Breast epithelium (tissue), 3 donors: ENCODE measurements at regions not wholly inside any gene's neighbourhood (a gene's known extent, or its start where the extent isn't known, plus 50 kb on each side); places are given as distances from the start of the nearest gene placed in this dataset.

ENCODE experiments used
- CTCF ChIP-seq, 3 donors: fragments of 450-650 bp; IDR thresholded peaks; one replicate each; pipeline ENCODE4 v1.5.1; 2016 to 2017; ENCODE audit warnings: antibody characterized with exemption in 3 of 3, mild to moderate bottlenecking in 3 of 3, moderate library complexity in 3 of 3
- POLR2A ChIP-seq: fragments of 450-650 bp; IDR thresholded peaks from one replicate; pipeline ENCODE4 v1.6.1; 2016; ENCODE audit warnings: antibody characterized with exemption, mild to moderate bottlenecking, moderate library complexity
- POLR2AphosphoS5 ChIP-seq, 3 donors: sonication (generic); formaldehyde crosslinking; IDR thresholded peaks; one replicate each; pipeline ENCODE4 v1.6.1; 2017; ENCODE audit warnings: antibody characterized with exemption in 3 of 3

GRCh38 chr5:25334350-25334749, 689.6 kb upstream of the CDH10 start:
- TF ChIP-seq CTCF (IDR thresholded peaks at IDR 0.05) (no peak), POLR2A (no peak), POLR2AphosphoS5 (IDR thresholded peaks at IDR 0.05) (no peak)
